Tongue (tissue), 1 donor: ENCODE measurements at regions not wholly inside any gene's neighbourhood (a gene's known extent, or its start where the extent isn't known, plus 50 kb on each side); places are given as distances from the start of the nearest gene placed in this dataset.

ENCODE experiments used
- DNase-seq: peaks from one replicate; pipeline ENCODE4 v3.0.0-alpha.2; 2015

DNA sequence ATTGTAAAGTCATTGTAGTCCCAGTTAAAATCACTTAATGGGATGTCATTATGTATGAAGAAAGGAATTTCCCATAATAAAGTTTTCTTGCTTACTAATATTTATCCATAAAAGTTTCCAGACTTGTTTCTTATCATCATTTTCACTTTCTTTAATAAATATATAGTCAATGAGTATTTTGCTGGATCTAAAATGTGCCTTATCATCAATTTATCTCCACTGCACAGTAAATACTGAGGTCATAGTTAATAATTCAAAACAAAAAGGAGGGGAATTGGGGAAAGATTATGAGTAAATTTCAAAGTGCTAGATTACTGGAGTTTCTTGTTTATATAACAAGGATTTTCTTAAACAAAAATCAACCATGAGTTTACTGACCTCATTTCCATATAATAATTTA is 279.5 kb upstream of the DKK2 start:
- DNase-seq = no peak

DNA sequence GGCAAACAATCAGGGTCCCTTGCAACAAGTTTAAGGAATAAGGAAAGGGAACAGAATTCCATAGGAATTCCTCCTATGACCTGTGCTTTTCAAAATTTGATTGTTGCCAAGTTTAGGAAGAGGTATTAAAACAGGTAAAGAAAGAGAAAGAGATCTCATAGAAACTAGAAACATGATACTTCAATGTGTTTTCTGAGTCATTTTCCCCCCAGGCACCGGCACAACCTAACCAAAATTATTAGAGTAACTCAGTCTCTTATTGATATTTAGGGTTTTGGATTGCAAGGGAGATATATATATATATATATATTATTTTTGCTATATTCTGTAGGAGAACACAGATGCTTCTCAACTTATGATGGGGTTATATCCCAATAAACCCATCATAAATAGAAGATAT is 278.0 kb upstream of the DKK2 start:
- no peak for DNase-seq

DNA sequence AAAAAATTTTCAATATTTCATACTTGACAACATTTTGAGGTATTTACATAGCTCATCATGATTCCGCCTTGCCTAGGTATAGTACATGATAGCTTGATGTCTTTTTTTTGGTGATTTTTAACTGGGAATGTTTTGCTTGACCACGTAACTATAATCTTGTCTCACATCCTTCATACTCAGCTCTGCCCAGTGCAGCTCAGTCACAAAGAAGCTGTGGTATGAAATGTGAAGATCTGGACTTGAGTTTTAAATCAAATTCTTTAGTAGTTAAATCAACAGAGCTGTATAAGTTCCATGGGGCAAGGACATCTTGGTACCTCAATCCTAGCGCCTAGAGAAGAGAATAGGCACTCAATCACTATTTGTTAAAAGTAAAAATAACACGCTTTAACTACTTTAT is 276.3 kb upstream of the DKK2 start:
- no peak for DNase-seq

DNA sequence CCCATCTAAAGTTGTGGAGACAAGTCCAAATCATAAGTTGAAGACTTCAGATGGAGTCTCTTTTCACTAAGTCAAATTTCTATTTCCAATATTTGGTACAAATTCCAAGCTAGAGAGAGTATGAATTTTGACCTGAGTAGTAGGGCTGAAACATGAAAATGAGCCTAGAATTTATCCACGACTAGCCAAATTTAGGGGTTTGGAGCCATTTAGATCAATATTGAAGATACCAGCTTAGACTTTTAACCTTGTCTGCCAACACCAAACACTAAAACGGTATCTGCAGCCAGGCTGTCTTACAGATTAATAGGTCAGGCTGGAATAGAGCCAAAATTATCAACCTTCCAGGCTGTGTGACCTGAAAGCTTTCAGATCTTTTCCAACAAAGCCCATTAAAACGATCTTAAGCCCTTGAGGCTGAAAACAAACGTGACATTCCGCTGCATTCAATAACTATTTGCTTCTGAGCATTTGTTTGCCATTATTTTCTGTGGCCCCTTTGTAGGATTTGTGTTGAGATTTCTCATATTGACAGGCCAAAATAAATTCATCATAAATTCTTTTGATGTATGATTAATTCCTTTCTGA is 268.7 kb upstream of the DKK2 start:
- no peak for DNase-seq

DNA sequence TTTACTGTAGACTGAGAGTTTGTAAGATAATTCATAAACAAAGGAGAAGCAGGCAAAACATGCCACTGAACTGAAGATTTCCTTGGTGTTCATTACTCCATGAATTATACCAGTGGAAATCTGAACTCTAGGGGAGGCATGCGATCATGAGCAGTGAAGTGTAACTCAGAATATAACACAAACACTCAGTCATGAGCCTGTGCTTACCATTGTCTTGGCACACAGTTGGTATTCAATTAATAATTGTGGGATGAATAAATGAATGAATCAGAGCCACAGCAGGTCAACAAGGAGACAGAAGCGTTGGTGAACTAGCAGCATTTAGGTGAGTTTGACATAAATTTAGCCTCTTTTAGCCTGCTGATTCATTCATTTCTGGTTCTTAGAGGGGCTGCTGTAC is 263.5 kb upstream of the DKK2 start:
- DNase-seq = no peak

DNA sequence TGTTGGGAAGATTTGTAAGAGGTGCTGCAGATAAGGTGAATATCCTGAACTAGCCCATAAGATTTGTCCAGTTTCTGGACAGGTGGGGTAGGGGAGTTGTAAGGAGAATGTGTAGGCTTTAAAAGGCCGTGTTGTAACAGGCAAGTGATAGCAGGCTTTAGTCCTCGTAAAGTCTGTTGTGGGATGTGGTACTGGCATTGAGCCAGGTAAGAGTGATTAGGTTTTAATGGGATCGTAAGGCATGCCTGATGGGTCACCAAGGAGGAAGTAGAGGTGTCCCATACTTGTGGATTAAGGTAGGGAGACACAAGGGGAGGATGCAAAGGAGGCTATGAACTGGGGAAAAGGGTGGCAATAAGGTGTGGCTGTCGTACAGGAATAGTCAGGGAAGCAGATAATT is 256.9 kb upstream of the DKK2 start:
- no peak for DNase-seq

DNA sequence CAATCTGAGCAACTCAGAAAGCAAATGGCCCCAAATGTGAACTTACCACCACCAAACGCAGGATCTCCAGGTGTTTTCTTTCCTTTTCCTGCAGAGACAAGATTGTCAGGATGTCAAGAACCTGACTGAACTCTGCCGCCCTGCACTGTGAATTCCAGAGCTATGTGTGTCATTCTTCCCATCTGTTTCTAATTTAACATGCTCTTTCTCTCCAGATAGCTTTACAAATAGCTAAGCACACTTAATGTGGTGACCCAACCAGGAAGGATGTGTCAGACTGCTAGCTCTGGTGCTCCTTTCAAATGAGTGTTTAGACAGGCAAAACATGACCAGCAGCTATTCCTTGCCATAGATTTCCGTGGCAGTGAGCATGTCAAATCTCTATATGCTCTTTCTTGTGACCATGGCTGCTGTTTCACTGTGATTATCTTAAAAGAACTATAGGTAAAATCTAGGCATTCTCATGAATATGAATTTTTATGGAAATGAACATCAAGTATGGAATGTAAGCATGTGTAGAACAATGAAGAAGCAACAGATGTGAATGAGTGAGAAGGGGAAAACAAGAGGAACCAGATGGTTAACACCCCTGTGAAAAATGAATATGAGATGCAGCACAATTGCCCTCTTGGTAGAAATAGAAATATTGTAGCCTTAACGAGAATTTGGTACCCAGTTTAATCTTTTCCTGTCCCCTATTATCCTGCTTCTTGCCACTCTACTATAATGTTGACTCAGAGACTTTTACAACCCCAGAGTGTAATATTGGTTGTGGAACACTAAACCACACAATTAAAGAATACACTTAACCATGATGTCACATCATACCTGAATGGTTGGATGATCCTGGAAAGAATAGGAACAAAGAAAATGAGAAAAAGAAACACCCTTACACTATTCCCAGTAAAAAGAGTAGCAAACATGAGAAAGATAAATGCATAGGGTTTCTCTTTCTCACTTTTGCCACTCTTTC is 247.8 kb upstream of the DKK2 start:
- DNase-seq = peak; percentile 42

DNA sequence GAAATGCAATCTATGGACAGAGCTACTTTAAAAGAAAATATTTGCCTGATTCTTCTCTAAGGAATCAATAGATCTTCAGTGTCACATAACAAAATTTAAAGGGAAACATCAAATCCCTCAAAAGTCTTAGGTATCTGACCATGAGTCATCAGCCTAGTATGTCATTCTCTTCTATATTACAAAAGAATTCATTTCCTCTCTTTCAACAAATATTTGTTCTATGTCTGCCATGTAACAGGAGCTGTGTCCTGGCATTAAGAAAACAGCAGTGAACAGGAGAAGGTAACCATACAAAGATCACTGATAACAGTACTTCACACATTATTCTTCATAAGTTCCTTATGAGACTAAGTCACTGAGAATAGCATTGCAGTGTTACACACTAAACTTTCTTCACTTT is 243.6 kb upstream of the DKK2 start:
- no peak for DNase-seq

DNA sequence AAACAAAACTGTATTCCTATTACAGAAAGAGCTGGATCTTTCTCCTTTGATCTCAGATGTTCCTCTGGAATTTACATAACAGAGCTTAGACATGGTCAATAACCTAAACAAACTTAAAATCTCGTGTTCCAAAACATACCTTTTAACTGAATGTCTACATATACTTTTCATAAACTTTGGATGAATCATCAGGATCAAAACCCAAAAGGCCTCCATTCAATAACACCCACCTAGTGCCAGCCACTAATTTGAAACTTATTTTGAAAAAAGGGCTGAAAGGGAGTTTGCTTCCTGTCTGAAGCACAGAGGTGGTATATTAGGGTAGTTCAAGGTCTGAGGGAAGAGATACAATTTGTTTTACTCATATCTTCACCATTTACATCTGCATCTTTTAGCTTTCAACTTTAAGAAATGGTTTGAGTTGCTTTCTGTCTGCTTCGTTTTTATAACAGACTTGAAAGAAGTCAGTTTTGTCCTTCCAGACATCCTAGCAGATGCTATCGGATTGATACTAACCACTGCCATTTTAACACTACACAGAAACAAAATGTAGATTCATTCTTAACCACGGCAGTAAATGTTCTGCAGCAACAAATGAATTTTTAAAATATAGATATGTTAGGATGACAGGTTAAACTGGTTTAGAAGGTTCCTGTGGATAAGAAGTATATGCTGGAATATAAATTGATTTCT is 242.8 kb upstream of the DKK2 start:
- no peak for DNase-seq

DNA sequence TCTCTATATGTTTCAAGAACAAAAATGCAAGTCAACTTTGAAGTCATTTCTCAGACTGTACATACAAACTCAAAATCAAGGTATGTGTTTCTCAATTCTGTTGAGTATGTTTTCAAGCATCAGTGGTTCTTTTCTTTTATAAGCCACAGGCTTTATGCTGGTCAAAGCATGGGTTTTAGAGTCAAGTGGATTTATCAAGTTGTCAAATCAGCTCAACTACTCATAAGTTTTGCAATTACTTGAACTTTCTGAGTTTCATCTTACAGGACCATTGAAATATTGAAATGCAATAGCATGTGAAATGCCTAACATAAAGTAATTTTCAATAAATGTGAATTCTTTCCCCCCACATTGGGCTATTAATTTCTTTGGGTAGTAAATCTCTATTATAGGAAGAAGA is 239.9 kb upstream of the DKK2 start:
- no peak for DNase-seq

DNA sequence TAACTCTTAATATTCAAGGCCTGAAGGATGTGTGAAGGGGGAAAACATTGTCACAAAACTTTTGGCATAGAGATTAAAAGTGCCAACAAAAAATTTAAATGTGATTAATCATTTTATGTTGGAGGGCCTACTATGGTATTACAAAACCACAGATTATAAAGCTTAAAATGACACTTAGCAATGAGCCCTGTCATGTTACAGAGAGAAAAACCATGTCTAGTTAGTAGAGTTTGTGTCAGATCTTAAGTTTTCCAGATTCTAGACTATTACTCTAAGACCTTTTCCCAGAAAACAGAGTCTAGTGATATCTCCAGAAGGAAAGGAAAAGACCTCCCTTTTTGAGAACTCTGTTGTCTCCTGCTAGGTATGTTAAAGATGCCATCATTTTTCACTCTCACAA is 239.1 kb upstream of the DKK2 start:
- no peak for DNase-seq

DNA sequence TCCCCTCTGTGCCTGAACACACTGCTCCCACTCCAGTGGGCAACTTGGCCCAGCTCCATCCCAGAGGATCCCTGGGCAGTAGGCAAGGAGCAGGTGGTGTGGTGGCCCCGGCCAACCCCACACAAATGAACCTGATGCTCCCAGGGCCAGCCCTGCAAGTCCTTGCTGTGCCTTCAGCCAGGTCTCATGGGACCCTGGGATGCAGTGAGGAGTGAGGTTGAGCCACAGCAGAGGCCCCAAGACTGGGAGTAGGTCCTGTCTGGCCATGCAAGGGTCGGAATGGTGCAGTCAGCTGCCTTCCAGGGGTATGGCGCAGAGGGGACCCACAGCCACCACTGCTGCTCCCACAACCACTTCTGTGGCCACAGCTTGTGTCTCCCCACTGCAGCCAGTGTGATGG is 234.5 kb upstream of the DKK2 start:
- no peak for DNase-seq

DNA sequence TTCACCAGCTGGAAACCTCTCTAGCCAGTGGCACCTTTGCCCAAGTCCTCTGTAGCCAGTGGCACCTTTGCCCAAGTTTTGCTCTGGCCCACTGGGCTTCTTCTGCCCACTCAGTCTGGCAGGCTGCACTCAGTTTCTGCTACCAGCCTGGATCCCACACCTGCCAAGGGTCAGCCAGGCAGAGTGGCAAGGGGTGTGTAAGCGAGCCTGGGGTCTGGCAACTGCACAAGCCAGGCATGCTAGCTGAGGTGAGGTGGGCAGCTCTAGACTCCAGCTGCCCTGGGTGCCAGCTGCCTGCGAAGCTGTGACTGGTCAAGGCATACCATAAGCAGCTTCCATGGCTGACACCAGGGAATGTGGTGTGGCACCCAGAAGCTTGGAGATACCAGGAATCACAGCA is 233.1 kb upstream of the DKK2 start:
- DNase-seq = no peak

DNA sequence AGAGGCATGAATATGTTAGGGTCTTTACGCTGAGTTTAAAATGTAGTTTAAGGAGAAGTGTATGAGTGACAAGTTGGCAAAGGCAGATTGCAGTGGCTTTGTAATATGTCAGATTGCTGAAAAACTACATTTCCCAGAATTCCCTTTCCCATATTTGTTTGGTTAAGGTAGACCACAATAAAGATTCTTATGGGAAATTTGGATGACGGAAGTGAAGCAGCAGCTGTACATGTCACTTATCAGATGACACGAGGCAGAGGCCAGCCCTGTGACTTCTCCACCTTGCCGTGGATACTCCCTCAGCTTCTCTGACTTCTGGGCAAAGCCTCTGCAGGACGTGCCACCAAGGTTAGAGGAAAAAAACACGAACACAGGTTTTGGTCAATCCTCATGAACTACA is 229.7 kb upstream of the DKK2 start:
- DNase-seq = no peak

DNA sequence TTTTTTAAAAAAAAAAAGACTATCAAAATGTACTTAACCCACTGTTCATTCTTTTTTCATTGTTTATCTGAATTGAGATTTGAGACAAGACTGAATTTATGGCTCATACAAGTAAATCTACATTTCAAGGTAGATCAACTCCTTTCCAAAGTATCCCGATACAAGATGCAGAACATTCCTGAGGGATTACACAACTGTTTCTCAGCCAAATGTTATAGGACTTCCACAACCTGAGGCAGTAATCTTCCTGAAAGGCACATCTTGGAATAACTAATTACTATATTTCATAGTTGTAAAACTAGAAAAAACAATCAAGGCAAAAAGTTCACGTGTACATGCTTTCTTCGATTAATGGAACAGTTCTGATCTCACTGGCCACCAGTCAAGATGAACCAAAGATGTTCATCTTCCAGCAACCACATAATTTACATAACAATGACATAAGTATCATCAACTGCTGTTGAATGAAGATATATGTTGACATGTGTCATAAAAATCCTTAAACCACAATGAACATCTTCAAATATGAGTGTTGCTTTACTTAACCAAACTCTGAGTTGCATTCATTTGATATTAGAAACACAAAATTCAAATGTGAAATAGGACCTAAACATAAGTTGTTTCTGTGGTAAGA is 225.2 kb upstream of the DKK2 start:
- no peak for DNase-seq

DNA sequence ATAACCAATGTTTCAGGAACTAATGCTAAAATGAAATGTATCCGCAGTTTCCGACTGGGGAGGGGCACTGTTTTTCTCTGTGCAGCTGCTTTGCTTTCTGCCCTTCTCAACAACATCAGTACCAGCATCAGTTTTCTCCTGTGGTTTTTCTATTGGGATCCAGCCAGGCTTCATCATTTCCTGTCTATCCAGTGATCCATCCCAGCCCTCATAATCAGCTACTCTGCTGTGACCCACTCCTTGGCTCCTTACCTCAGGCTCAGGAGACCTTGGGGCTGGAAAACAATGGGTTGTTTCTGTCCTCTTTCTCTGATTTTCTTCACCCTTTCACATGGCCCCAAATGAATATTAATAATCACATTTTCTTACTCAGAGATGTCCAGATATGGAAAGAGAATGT is 222.2 kb upstream of the DKK2 start:
- DNase-seq = no peak

DNA sequence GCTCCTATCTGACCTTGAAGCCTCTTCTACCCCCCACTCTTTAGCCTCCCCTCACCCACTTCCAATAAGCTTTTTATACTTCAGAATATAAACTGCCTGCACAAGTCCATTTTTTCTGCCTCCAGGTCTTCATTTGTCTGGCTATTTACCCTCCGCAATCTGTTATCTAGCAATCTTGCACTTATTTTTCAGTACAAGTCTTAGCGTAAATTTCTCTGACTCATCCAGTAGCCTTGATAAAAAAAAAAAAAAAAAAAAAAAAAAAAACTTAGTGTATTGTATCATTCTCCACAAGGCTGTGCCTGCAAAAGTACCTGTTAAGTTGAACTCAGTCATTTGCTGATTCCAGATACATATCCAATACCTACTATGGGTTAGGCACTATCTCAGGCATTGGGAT is 219.5 kb upstream of the DKK2 start:
- DNase-seq = no peak

DNA sequence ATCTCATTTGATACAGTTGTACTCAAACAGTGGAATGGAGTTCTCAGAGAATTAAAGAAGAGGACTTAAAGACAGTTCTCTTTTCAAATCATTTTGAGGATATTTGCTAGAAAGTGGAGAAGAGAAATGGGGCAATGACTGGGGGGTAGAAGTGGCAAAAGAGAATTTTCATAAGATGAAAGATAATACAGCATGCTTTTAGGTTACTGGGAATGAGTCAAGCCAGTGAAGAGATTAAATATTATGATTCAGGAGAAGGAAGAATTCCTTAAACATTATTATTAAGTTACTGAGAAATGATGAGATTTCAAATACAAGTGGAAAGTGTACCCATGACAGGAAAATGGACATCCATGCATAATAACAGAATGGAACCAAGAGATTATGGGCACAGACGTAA is 219.0 kb upstream of the DKK2 start:
- no peak for DNase-seq

DNA sequence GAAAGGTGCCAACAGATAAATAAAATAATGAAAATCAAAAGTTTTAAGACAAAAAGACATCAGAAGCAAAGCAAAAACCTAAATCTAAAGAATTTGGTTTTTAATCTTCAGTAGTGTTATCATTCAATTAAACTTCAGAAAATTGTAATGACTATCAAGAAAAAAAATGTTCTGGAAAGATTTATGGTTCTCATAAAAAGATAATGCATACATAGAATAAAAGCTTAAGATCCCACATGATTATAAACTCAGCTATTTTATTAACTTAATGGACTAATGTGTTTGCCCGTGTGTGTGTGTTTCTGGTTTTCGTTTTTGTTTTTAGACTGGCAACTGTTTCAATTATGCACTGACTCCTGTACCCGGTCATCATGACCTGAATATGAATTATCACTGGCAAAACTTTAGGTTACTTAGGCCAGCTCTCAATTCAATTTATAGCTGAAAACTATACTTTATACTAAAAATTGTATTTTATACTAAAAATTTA is 217.5 kb upstream of the DKK2 start:
- DNase-seq = no peak

DNA sequence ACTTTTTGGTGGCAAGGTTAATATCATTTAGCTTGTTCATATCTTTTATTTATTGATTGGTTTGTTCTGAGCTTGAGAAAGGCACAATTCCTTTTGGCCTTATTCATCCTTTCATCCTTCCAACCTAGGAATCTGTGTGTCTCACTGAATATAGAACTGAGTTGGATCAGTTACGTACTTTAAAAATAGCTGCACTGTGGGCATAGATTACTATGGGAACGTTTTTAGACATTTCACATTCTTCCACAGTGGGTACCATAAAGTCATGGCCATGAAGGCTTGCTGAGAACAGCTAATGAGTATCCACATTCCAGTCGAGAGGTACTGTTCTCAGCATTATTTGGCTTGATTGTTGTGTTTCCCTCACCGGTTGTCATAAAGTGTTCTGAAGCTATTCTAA is 217.0 kb upstream of the DKK2 start:
- no peak for DNase-seq

DNA sequence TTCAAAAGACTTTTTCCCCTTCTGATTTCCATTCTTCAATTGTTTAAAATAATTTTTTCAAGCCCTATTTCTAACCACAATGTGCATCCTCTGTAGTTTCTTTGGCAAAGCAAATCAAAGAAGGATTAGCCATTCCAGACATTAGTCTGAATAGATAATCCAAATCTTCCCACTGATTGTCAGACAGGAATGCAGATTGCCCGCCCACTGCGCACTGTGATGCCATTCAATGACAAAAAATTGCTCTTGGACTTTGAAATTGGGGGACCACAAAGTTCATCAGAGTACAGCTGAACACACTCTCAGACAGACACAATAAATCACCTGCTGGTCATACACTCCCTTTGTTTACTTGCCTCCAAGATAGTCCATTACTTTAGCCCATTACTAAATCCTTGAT is 216.5 kb upstream of the DKK2 start:
- no peak for DNase-seq

DNA sequence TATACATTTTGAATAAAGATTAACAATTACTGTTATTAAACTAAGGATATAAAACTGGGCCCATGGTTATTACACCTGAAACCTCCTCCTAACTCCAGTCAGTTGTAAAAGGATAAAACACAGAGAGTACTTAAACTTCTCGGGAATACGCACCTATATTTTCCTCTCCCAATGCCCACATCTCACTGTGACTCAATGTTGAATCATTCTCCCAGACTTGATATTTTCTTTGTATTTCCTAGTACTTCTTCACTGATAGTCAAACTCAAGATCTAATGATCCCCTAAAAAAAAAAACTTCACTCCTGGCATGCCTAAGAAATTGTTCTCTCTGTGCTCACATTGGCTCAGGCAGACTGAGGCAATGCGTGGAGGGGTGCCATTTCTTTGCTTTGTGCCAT is 212.5 kb upstream of the DKK2 start:
- DNase-seq = no peak

DNA sequence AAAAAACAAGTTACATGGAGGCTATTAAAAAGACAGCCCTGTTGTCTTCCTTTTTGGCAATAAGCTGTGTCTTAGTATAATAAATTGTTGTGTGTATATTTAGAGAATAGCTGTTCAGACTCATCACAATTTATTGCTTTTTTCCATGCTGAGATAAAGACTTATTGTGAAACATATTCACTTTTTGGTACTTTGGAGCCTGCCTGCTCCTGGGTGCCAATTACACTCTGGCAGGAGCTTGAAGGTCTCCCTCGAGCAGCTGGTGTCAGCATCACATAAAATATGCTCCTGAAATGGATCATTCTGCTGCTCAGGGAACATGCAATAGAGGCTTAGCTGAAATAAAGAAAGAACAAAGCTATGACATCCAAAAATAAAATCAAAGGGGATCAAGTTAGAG is 211.6 kb upstream of the DKK2 start:
- DNase-seq = peak; percentile 40
